ENCODE measurements at regions not wholly inside any gene's neighbourhood (a gene's known extent, or its start where the extent isn't known, plus 50 kb on each side); places are given as distances from the start of the nearest gene placed in this dataset.

- 82 to 86% methylated on average over 4 of the region's 4 CpGs for WGBS, 2 donors
- H3K27me3 ChIP-seq: peaks cover 0 to 76% (median 0%) of the 10 kb centered on the region in 4 donors
- no peak for TF ChIP-seq CTCF (IDR thresholded peaks at IDR 0.05)
- no peak for TF ChIP-seq POLR2A (IDR thresholded peaks at IDR 0.05)
- H3K4me3 ChIP-seq: no peak overlapping the region
- H3K4me1 ChIP-seq: peaks cover 0 to 16% (median 0%) of the 10 kb centered on the region in 3 donors
- no peak for DNase-seq
- intact Hi-C loops (cut with DNase I): no loop called here
- H3K9me3 ChIP-seq: no peaks in the 10 kb centered on the region
- H3K36me3 ChIP-seq: no peaks in the 10 kb centered on the region
- H3K27ac ChIP-seq: no peak overlapping the region
These were observed 191.1 kb downstream of the MELK start for GRCh38 chr9:36763778-36764177.

- 73 to 80% methylated on average over 14 of the region's 14 CpGs for WGBS, 2 donors
- intact Hi-C loops (cut with DNase I): no loop called here
- Histone ChIP-seq H3K27me3 (peaks cover 0 to 74% (median 0%) of the 10 kb centered on the region in 4 donors), H3K9me3 (no peaks in the 10 kb centered on the region), H3K27ac (no peak overlapping the region), H3K4me1 (peaks cover 0 to 16% (median 0%) of the 10 kb centered on the region in 3 donors), H3K36me3 (no peaks in the 10 kb centered on the region), H3K4me3 (no peak overlapping the region)
- TF ChIP-seq CTCF (IDR thresholded peaks at IDR 0.05) (no peak), POLR2A (IDR thresholded peaks at IDR 0.05) (no peak)
- DNase-seq: no peak
These were observed 191.8 kb downstream of the MELK start for GRCh38 chr9:36764364-36765076.

GRCh38 chr9:36765077-36765390 lies 192.3 kb downstream of the MELK start:
- H3K4me3 ChIP-seq: peak overlapping the region in 2 of 4 donors; percentile 42 to 58
- H3K27me3 ChIP-seq: peaks cover 0 to 74% (median 0%) of the 10 kb centered on the region in 4 donors
- WGBS, 2 donors: 69 to 78% methylated on average over 12 of the region's 12 CpGs

GRCh38 chr9:36765468-36766341 lies 193.0 kb downstream of the MELK start:
- DNase-seq: peak; percentile 24
- Histone ChIP-seq H3K4me1 (peaks cover 0 to 16% (median 0%) of the 10 kb centered on the region in 3 donors), H3K27me3 (peaks cover 0 to 73% (median 0%) of the 10 kb centered on the region in 4 donors), H3K9me3 (no peaks in the 10 kb centered on the region), H3K27ac (no peak overlapping the region), H3K4me3 (peak overlapping the region in 3 of 4 donors; percentile 27 to 58 (median 42)), H3K36me3 (no peaks in the 10 kb centered on the region)
- WGBS, 2 donors: 19 to 30% methylated on average over 17 to 28 of the region's 37 CpGs
- TF ChIP-seq POLR2A (IDR thresholded peaks at IDR 0.05): no peak
- no peak for TF ChIP-seq CTCF (IDR thresholded peaks at IDR 0.05)
- intact Hi-C loops (cut with DNase I): no loop called here

More at GRCh38 chr9:36765077-36765390, 192.3 kb downstream of the MELK start:
- intact Hi-C loops (cut with DNase I): no loop called here
- Histone ChIP-seq H3K9me3 (no peaks in the 10 kb centered on the region), H3K36me3 (no peaks in the 10 kb centered on the region), H3K4me1 (peaks cover 0 to 16% (median 0%) of the 10 kb centered on the region in 3 donors), H3K27ac (no peak overlapping the region)
- TF ChIP-seq POLR2A (IDR thresholded peaks at IDR 0.05) (no peak), CTCF (IDR thresholded peaks at IDR 0.05) (no peak)
- no peak for DNase-seq

GRCh38 chr9:36768677-36769076 lies 196.0 kb downstream of the MELK start:
- Histone ChIP-seq H3K27ac (no peak overlapping the region), H3K9me3 (no peaks in the 10 kb centered on the region), H3K36me3 (no peaks in the 10 kb centered on the region), H3K4me3 (no peak overlapping the region), H3K4me1 (peaks cover 0 to 16% (median 0%) of the 10 kb centered on the region in 3 donors), H3K27me3 (peaks cover 0 to 73% (median 0%) of the 10 kb centered on the region in 4 donors)
- DNase-seq: no peak
- WGBS, 2 donors: 76 to 78% methylated on average over 3 of the region's 3 CpGs
- TF ChIP-seq POLR2A (IDR thresholded peaks at IDR 0.05) (no peak), CTCF (IDR thresholded peaks at IDR 0.05) (no peak)
- intact Hi-C loops (cut with DNase I): no loop called here

Data from esophagus squamous epithelium (tissue), 5 donors.